ENCODE measurements at regions not wholly inside any gene's neighbourhood (a gene's known extent, or its start where the extent isn't known, plus 50 kb on each side); places are given as distances from the start of the nearest gene placed in this dataset.

GRCh38 chr7:115299397-115300037 lies 377.6 kb downstream of the MDFIC start:
- TF ChIP-seq POLR2A (IDR thresholded peaks at IDR 0.05; ENCODE audit: low read length) (no peak), GATA1 (IDR thresholded peaks at IDR 0.05; ENCODE audit: low read depth, low read length) (no peak)

Measured in erythroblast (primary cell).